T follicular helper cell (primary cell): ENCODE measurements at regions not wholly inside any gene's neighbourhood (a gene's known extent, or its start where the extent isn't known, plus 50 kb on each side); places are given as distances from the start of the nearest gene placed in this dataset.
A peak's percentile ranks its signal among the peaks of the same experiment; 100 is the strongest.
"Not testable (repeated sequence)": the region's sequence is repeated elsewhere in the genome, so short reads cannot be mapped to it uniquely, and the experiment has no call there.

Experiments used
- DNase-seq: peaks from one replicate; pipeline ENCODE4 v3.0.0-alpha.2; 2020; ENCODE audit warnings: low read depth

GRCh38 chr6:26260725-26261490, 104.1 kb upstream of the BTN3A2 start:
- no peak for DNase-seq

GRCh38 chr6:26264547-26264946, 100.5 kb upstream of the BTN3A2 start:
- DNase-seq, result no peak

GRCh38 chr6:26267083-26267589, 97.9 kb upstream of the BTN3A2 start:
- DNase-seq, result no peak

- DNase-seq, result no peak
Measured at GRCh38 chr6:26268659-26269402, 96.2 kb upstream of the BTN3A2 start.

GRCh38 chr6:26269531-26270485, 95.2 kb upstream of the BTN3A2 start:
- DNase-seq, result no peak

GRCh38 chr6:26270486-26270861, 94.5 kb upstream of the BTN3A2 start:
- no peak for DNase-seq

- peak; percentile 70 for DNase-seq
Measured at GRCh38 chr6:26270903-26271667, 93.9 kb upstream of the BTN3A2 start.

- DNase-seq, result no peak
Measured at GRCh38 chr6:26271668-26272024, 93.4 kb upstream of the BTN3A2 start.

- DNase-seq, result no peak
Measured at GRCh38 chr6:26272171-26272637, 92.8 kb upstream of the BTN3A2 start.

- DNase-seq, result no peak
Measured at GRCh38 chr6:26273673-26274588, 91.1 kb upstream of the BTN3A2 start.

- no peak for DNase-seq
Measured at GRCh38 chr6:26275663-26276062, 89.3 kb upstream of the BTN3A2 start.

GRCh38 chr6:26276841-26277648, 88.0 kb upstream of the BTN3A2 start:
- DNase-seq, result no peak

GRCh38 chr6:26278536-26278935, 86.5 kb upstream of the BTN3A2 start:
- DNase-seq, result no peak

GRCh38 chr6:26279371-26279770, 85.6 kb upstream of the BTN3A2 start:
- not testable (repeated sequence) for DNase-seq

GRCh38 chr6:26280407-26280806, 84.6 kb upstream of the BTN3A2 start:
- no peak for DNase-seq

- DNase-seq, result no peak
Measured at GRCh38 chr6:26284537-26285142, 80.4 kb upstream of the BTN3A2 start.

GRCh38 chr6:26285143-26286134, 79.6 kb upstream of the BTN3A2 start:
- DNase-seq, result peak; percentile 95
